CD14-positive monocyte (primary cell): ENCODE measurements at regions not wholly inside any gene's neighbourhood (a gene's known extent, or its start where the extent isn't known, plus 50 kb on each side); places are given as distances from the start of the nearest gene placed in this dataset.

Experiments
- DNase-seq, 3 donors: peaks; one replicate each; pipeline ENCODE4 v3.0.0-alpha.2; 2011 to 2022
- H2AFZ ChIP-seq: 2 replicates; pipeline ENCODE4 v1.6.0; 2012; ENCODE audit warnings: mild to moderate bottlenecking, low read depth, low read length, inconsistent platforms; ENCODE audit not compliant: insufficient read depth, poor library complexity, severe bottlenecking
- H3K27ac ChIP-seq, 2 donors: 1 replicate in 1 of 2; 2 replicates in 1 of 2; pipeline ENCODE4 v1.5.1; 2012 to 2013; ENCODE audit warnings: low read length in 2 of 2, control low read depth in 1 of 2, inconsistent platforms in 1 of 2, low read depth in 1 of 2, mild to moderate bottlenecking in 1 of 2
- H3K27me3 ChIP-seq, 2 donors: one replicate each; pipeline versions ENCODE4 v1.6.0 to v1.6.1; 2011 to 2013; ENCODE audit warnings: low read length in 2 of 2; ENCODE audit not compliant: control insufficient read depth in 2 of 2, insufficient read depth in 2 of 2
- H3K36me3 ChIP-seq, 2 donors: replicated peaks in 1 of 2; 1 replicate in 1 of 2; 2 replicates in 1 of 2; pipeline versions ENCODE4 v1.5.1 to v1.6.1; 2012 to 2013; ENCODE audit warnings: low read length in 2 of 2, control low read depth in 1 of 2, inconsistent platforms in 1 of 2, mild to moderate bottlenecking in 1 of 2; ENCODE audit not compliant: insufficient read depth in 2 of 2, control insufficient read depth in 1 of 2
- H3K4me1 ChIP-seq, 2 donors: 1 replicate in 1 of 2; 2 replicates in 1 of 2; pipeline versions ENCODE4 v1.5.1 to v1.6.1; 2012 to 2013; ENCODE audit warnings: low read length in 2 of 2, control low read depth in 1 of 2, inconsistent platforms in 1 of 2, mild to moderate bottlenecking in 1 of 2, moderate library complexity in 1 of 2; ENCODE audit not compliant: insufficient read depth in 2 of 2, control insufficient read depth in 1 of 2
- H3K4me2 ChIP-seq: replicated peaks from 2 replicates; pipeline ENCODE3; 2012; ENCODE audit warnings: low read length, moderate library complexity, mild to moderate bottlenecking; ENCODE audit not compliant: poor library complexity, severe bottlenecking; ENCODE audit errors: extremely low read depth
- H3K4me3 ChIP-seq, 3 experiments: fragments of 200-600 bp in 1 of 3; sonication (generic) in 1 of 3; replicated peaks in 1 of 3; 1 replicate in 2 of 3; 2 replicates in 1 of 3; pipeline ENCODE4 v1.5.1; 2011 to 2013; ENCODE audit warnings: low read length in 3 of 3, mild to moderate bottlenecking in 3 of 3, control low read depth in 2 of 3, low read depth in 2 of 3, inconsistent platforms in 1 of 3, moderate library complexity in 1 of 3
- H3K79me2 ChIP-seq: 2 replicates; pipeline ENCODE4 v1.6.0; 2012; ENCODE audit warnings: mild to moderate bottlenecking, control low read depth, inconsistent platforms, low read length, moderate library complexity; ENCODE audit not compliant: insufficient read depth
- H3K9ac ChIP-seq: 2 replicates; pipeline ENCODE4 v1.6.0; 2017; ENCODE audit warnings: low read length, mild to moderate bottlenecking; ENCODE audit not compliant: insufficient read depth, poor library complexity, severe bottlenecking
- H3K9me3 ChIP-seq, 2 donors: replicated peaks in 1 of 2; 1 replicate in 1 of 2; 2 replicates in 1 of 2; pipeline versions ENCODE4 v1.5.1 to v1.6.1; 2012 to 2013; ENCODE audit warnings: low read length in 2 of 2, control low read depth in 1 of 2; ENCODE audit not compliant: control insufficient read depth in 1 of 2, insufficient read depth in 1 of 2
- H4K20me1 ChIP-seq: 2 replicates; pipeline ENCODE4 v1.6.0; 2012; ENCODE audit warnings: mild to moderate bottlenecking, low read length, control low read depth, moderate library complexity; ENCODE audit not compliant: insufficient read depth
- H3K27ac Mint-ChIP-seq, 7 donors: one replicate each; pipeline ENCODE4 v1.8.0; 2020; ENCODE audit warnings: mild to moderate bottlenecking in 7 of 7, mixed read lengths in 7 of 7, moderate library complexity in 6 of 7, inconsistent platforms in 2 of 7
- H3K27me3 Mint-ChIP-seq, 3 donors: one replicate each; pipeline ENCODE4 v1.8.0; 2021 to 2022; ENCODE audit warnings: low read depth in 3 of 3, mild to moderate bottlenecking in 3 of 3, mixed read lengths in 3 of 3, moderate library complexity in 3 of 3, inconsistent platforms in 1 of 3
- H3K36me3 Mint-ChIP-seq, 2 donors: one replicate each; pipeline ENCODE4 v1.8.0; 2020; ENCODE audit warnings: mixed read lengths in 2 of 2, inconsistent platforms in 1 of 2, mild to moderate bottlenecking in 1 of 2
- H3K4me1 Mint-ChIP-seq: one replicate; pipeline ENCODE4 v1.8.0; 2020; ENCODE audit warnings: mild to moderate bottlenecking, mixed read lengths
- H3K4me3 Mint-ChIP-seq, 2 donors: one replicate each; pipeline ENCODE4 v1.8.0; 2020; ENCODE audit warnings: mild to moderate bottlenecking in 2 of 2, mixed read lengths in 2 of 2, moderate library complexity in 1 of 2
- H3K9me3 Mint-ChIP-seq, 7 donors: one replicate each; pipeline ENCODE4 v1.8.0; 2020 to 2022; ENCODE audit warnings: mixed read lengths in 7 of 7, mild to moderate bottlenecking in 6 of 7, moderate library complexity in 6 of 7, inconsistent platforms in 2 of 7
- CTCF ChIP-seq: fragments of 200-600 bp; IDR thresholded peaks from one replicate; pipeline ENCODE4 v1.8.0; 2022; ENCODE audit warnings: antibody characterized with exemption, mild to moderate bottlenecking
- WGBS: methylation state at CpG from one replicate; pipeline ENCODE4 v1.1.5; 2013; ENCODE audit warnings: missing lambda C conversion rate; ENCODE audit not compliant: insufficient coverage; 5-methylcytosine and 5-hydroxymethylcytosine counted together
- intact Hi-C, 2 donors: fragments of 100-400 bp; cut with micrococcal nuclease; formaldehyde crosslinking; loops; one replicate each; pipeline versions ENCODE4 v1.15.0 to v1.15.1; 2023

- Mint-ChIP-seq H3K27ac (no peak overlapping the region), H3K4me3 (no peak overlapping the region), H3K36me3 (no peaks in the 10 kb centered on the region), H3K4me1 (no peaks in the 10 kb centered on the region), H3K9me3 (peaks cover 0 to 2% (median 0%) of the 10 kb centered on the region in 7 donors), H3K27me3 (no peaks in the 10 kb centered on the region)
- Histone ChIP-seq H3K27ac (no peak overlapping the region), H3K36me3 (no peaks in the 10 kb centered on the region), H2AFZ (no peak overlapping the region), H3K4me3 (no peak overlapping the region), H3K9me3 (no peaks in the 10 kb centered on the region), H3K4me2 (no peak overlapping the region), H3K27me3 (no peaks in the 10 kb centered on the region), H3K9ac (no peak overlapping the region), H4K20me1 (no peaks in the 10 kb centered on the region), H3K4me1 (no peaks in the 10 kb centered on the region), H3K79me2 (no peaks in the 10 kb centered on the region)
- no peak for TF ChIP-seq CTCF
- intact Hi-C loops, result no loop called here
- DNase-seq, result no peak
- WGBS, result 71% methylated on average over 1 of the region's 2 CpGs
Observed at GRCh38 chr4:119984996-119985395, 81.7 kb downstream of the MAD2L1 start.

- no peaks in the 10 kb centered on the region for H3K27me3 Mint-ChIP-seq
Observed at GRCh38 chr4:119982756-119983155, 83.9 kb downstream of the MAD2L1 start.

More at GRCh38 chr4:119982756-119983155, 83.9 kb downstream of the MAD2L1 start:
- Histone ChIP-seq H3K36me3 (no peaks in the 10 kb centered on the region), H3K4me1 (no peaks in the 10 kb centered on the region), H3K4me3 (no peak overlapping the region), H3K9me3 (no peaks in the 10 kb centered on the region), H3K27ac (no peak overlapping the region), H3K4me2 (no peak overlapping the region), H3K9ac (no peak overlapping the region), H4K20me1 (no peaks in the 10 kb centered on the region), H2AFZ (no peak overlapping the region), H3K79me2 (no peaks in the 10 kb centered on the region), H3K27me3 (no peaks in the 10 kb centered on the region)
- peaks cover 0 to 2% (median 0%) of the 10 kb centered on the region in 7 donors for H3K9me3 Mint-ChIP-seq
- no peak overlapping the region for H3K27ac Mint-ChIP-seq
- TF ChIP-seq CTCF, result no peak
- no peak for DNase-seq
- no peaks in the 10 kb centered on the region for H3K4me1 Mint-ChIP-seq
- no peak overlapping the region for H3K4me3 Mint-ChIP-seq
- no peaks in the 10 kb centered on the region for H3K36me3 Mint-ChIP-seq
- intact Hi-C loops, result no loop called here
